Sigmoid colon (tissue), 6 donors: ENCODE measurements at regions not wholly inside any gene's neighbourhood (a gene's known extent, or its start where the extent isn't known, plus 50 kb on each side); places are given as distances from the start of the nearest gene placed in this dataset.

ENCODE experiments used
- DNase-seq: peaks from one replicate; pipeline ENCODE4 v3.0.0-alpha.2; 2019
- H3K27ac ChIP-seq, 4 donors: fragments of 200-600 bp; sonication (generic); one replicate each; pipeline ENCODE4 v1.5.1; 2016 to 2019; ENCODE audit warnings: mild to moderate bottlenecking in 1 of 4
- H3K27me3 ChIP-seq, 3 donors: fragments of 200-600 bp; sonication (generic); one replicate each; pipeline ENCODE4 v1.5.1; 2019; ENCODE audit warnings: mild to moderate bottlenecking in 1 of 3
- H3K36me3 ChIP-seq, 4 donors: fragments of 200-600 bp; sonication (generic); one replicate each; pipeline ENCODE4 v1.5.1; 2016 to 2019
- H3K4me1 ChIP-seq, 4 donors: fragments of 200-600 bp; sonication (generic); one replicate each; pipeline ENCODE4 v1.5.1; 2017 to 2019
- H3K4me3 ChIP-seq, 4 donors: fragments of 200-600 bp; sonication (generic); one replicate each; pipeline ENCODE4 v1.5.1; 2017 to 2019; ENCODE audit warnings: mild to moderate bottlenecking in 2 of 4, moderate library complexity in 1 of 4
- H3K9me3 ChIP-seq, 4 donors: fragments of 200-600 bp in 3 of 4; sonication (generic) in 3 of 4; one replicate each; pipeline versions ENCODE4 v1.5.1 to v1.6.1; 2013 to 2019
- EP300 ChIP-seq, 4 donors: sonication (generic); formaldehyde crosslinking; IDR thresholded peaks; one replicate each; pipeline ENCODE4 v1.6.1; 2017; ENCODE audit warnings: antibody characterized with exemption in 4 of 4
- POLR2A ChIP-seq, 2 donors: fragments of 450-650 bp; IDR thresholded peaks; one replicate each; pipeline ENCODE4 v1.6.1; 2016; ENCODE audit warnings: antibody characterized with exemption in 2 of 2, mild to moderate bottlenecking in 2 of 2, moderate library complexity in 2 of 2
- POLR2AphosphoS5 ChIP-seq, 4 donors: sonication (generic); formaldehyde crosslinking; IDR thresholded peaks; one replicate each; pipeline ENCODE4 v1.6.1; 2017; ENCODE audit warnings: antibody characterized with exemption in 4 of 4
- WGBS, 2 donors: extraction: QIAGEN DNeasy Blood & Tissue Kit; methylation state at CpG; one replicate each; pipeline ENCODE4 v1.1.7; 2013; 5-methylcytosine and 5-hydroxymethylcytosine counted together
- intact Hi-C: fragments of 100-400 bp; cut with DNase I; formaldehyde crosslinking; loops from one replicate; pipeline ENCODE4 v1.15.1; 2023
- TF ChIP-seq, protein P1 (sequence below), 4 experiments: fragments of 450-650 bp in 3 of 4; fragments of 200-600 bp in 1 of 4; IDR thresholded peaks; one replicate each; pipeline ENCODE4 v1.5.1; 2016 to 2019; ENCODE audit warnings: antibody characterized with exemption in 4 of 4, mild to moderate bottlenecking in 3 of 4, moderate library complexity in 2 of 4
- donor health status: healthy with polysubstance abuse.
- donor health status: healthy.

GRCh38 chr4:138887341-138887740 lies 128.2 kb upstream of the NOCT start:
- intact Hi-C loops, result no loop called here
- 95 to 96% methylated on average over 4 of the region's 4 CpGs for WGBS, 2 donors
- TF ChIP-seq EP300 (IDR thresholded peaks at IDR 0.05) (no peak), POLR2A (IDR thresholded peaks at IDR 0.05) (no peak), POLR2AphosphoS5 (IDR thresholded peaks at IDR 0.05) (no peak)
- TF ChIP-seq, protein P1, sequence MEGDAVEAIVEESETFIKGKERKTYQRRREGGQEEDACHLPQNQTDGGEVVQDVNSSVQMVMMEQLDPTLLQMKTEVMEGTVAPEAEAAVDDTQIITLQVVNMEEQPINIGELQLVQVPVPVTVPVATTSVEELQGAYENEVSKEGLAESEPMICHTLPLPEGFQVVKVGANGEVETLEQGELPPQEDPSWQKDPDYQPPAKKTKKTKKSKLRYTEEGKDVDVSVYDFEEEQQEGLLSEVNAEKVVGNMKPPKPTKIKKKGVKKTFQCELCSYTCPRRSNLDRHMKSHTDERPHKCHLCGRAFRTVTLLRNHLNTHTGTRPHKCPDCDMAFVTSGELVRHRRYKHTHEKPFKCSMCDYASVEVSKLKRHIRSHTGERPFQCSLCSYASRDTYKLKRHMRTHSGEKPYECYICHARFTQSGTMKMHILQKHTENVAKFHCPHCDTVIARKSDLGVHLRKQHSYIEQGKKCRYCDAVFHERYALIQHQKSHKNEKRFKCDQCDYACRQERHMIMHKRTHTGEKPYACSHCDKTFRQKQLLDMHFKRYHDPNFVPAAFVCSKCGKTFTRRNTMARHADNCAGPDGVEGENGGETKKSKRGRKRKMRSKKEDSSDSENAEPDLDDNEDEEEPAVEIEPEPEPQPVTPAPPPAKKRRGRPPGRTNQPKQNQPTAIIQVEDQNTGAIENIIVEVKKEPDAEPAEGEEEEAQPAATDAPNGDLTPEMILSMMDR (IDR thresholded peaks at IDR 0.05), result no peak

GRCh38 chr4:138879757-138880156 lies 135.8 kb upstream of the NOCT start:
- TF ChIP-seq POLR2A (IDR thresholded peaks at IDR 0.05), result no peak
- no peak for TF ChIP-seq POLR2AphosphoS5 (IDR thresholded peaks at IDR 0.05)
- no peak for TF ChIP-seq EP300 (IDR thresholded peaks at IDR 0.05)
- TF ChIP-seq, protein P1 (IDR thresholded peaks at IDR 0.05), result no peak
- 75 to 89% methylated on average over 3 of the region's 3 CpGs for WGBS, 2 donors
- no peaks in the 10 kb centered on the region for H3K27me3 ChIP-seq
- H3K4me1 ChIP-seq, result peaks cover 0 to 12% (median 8%) of the 10 kb centered on the region in 4 donors
- no peaks in the 10 kb centered on the region for H3K9me3 ChIP-seq
- no peak overlapping the region for H3K27ac ChIP-seq
- no peak for DNase-seq
- no peak overlapping the region for H3K4me3 ChIP-seq
- H3K36me3 ChIP-seq, result no peaks in the 10 kb centered on the region
- intact Hi-C loops, result no loop called here

More at GRCh38 chr4:138887341-138887740, 128.2 kb upstream of the NOCT start:
- no peak overlapping the region for H3K4me3 ChIP-seq
- H3K9me3 ChIP-seq, result no peaks in the 10 kb centered on the region
- DNase-seq, result no peak
- no peak overlapping the region for H3K27ac ChIP-seq
- no peaks in the 10 kb centered on the region for H3K4me1 ChIP-seq
- H3K36me3 ChIP-seq, result no peaks in the 10 kb centered on the region
- H3K27me3 ChIP-seq, result no peaks in the 10 kb centered on the region

- no peak for DNase-seq
- no peaks in the 10 kb centered on the region for H3K36me3 ChIP-seq
- WGBS, 2 donors, result 78 to 82% methylated on average over 10 of the region's 10 CpGs
- no peak overlapping the region for H3K4me3 ChIP-seq
- H3K4me1 ChIP-seq, result peaks cover 0 to 18% (median 10%) of the 10 kb centered on the region in 4 donors
- H3K27me3 ChIP-seq, result no peaks in the 10 kb centered on the region
- no peak overlapping the region for H3K27ac ChIP-seq
- TF ChIP-seq, protein P1 (IDR thresholded peaks at IDR 0.05), result no peak
- TF ChIP-seq POLR2AphosphoS5 (IDR thresholded peaks at IDR 0.05) (no peak), POLR2A (IDR thresholded peaks at IDR 0.05) (no peak), EP300 (IDR thresholded peaks at IDR 0.05) (no peak)
- intact Hi-C loops, result no loop called here
- no peaks in the 10 kb centered on the region for H3K9me3 ChIP-seq
These were observed 139.5 kb upstream of the NOCT start for GRCh38 chr4:138875891-138876608.

DNA sequence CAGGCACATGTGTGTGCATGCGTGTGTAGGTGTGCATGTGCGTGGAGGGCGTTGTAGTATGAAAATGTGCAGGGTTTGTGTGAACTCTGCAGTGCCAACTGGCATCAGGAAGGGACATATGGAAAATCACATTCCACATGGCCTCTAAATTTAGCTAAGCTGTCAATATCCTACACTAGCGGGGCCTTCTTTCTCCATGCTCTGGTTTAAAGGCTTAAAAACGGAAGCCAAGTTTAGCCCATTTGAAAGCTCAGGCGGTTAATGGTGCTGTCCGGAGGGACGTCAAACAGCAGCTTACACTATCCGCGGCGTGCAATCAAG lies 144.1 kb upstream of the NOCT start:
- Histone ChIP-seq H3K4me3 (no peak overlapping the region), H3K27ac (no peak overlapping the region), H3K9me3 (no peaks in the 10 kb centered on the region), H3K36me3 (no peaks in the 10 kb centered on the region), H3K27me3 (no peaks in the 10 kb centered on the region), H3K4me1 (peaks cover 0 to 19% (median 14%) of the 10 kb centered on the region in 4 donors)
- intact Hi-C loops, result loop anchor here (2.0 to 5.0 kb wide), 3 partner anchors 46 to 834 kb away; no protein-coding TSS in a partner anchor
- WGBS, 2 donors, result 75 to 84% methylated on average over 11 of the region's 11 CpGs
- DNase-seq, result no peak
- TF ChIP-seq, protein P1 (IDR thresholded peaks at IDR 0.05), result no peak
- no peak for TF ChIP-seq POLR2AphosphoS5 (IDR thresholded peaks at IDR 0.05)
- TF ChIP-seq EP300 (IDR thresholded peaks at IDR 0.05), result no peak
- TF ChIP-seq POLR2A (IDR thresholded peaks at IDR 0.05), result no peak
